Endothelial cell (in vitro differentiated cells): ENCODE measurements at regions not wholly inside any gene's neighbourhood (a gene's known extent, or its start where the extent isn't known, plus 50 kb on each side); places are given as distances from the start of the nearest gene placed in this dataset.

Experiments used
- DNase-seq: peaks from one replicate; pipeline ENCODE4 v3.0.0; 2021; ENCODE audit warnings: low spot score
- H3K27ac Mint-ChIP-seq: one replicate; pipeline ENCODE4 v1.8.0; 2021; ENCODE audit warnings: mixed read lengths, inconsistent platforms; ENCODE audit not compliant: unreplicated experiment
- H3K27me3 Mint-ChIP-seq: one replicate; pipeline ENCODE4 v1.8.0; 2021; ENCODE audit warnings: mild to moderate bottlenecking, moderate library complexity, mixed read lengths, inconsistent platforms; ENCODE audit not compliant: unreplicated experiment
- H3K36me3 Mint-ChIP-seq: one replicate; pipeline ENCODE4 v1.8.0; 2021; ENCODE audit warnings: mild to moderate bottlenecking, low read depth, mixed read lengths, inconsistent platforms; ENCODE audit not compliant: unreplicated experiment
- H3K4me1 Mint-ChIP-seq: one replicate; pipeline ENCODE4 v1.8.0; 2021; ENCODE audit warnings: mild to moderate bottlenecking, mixed read lengths, inconsistent platforms; ENCODE audit not compliant: unreplicated experiment
- H3K4me3 Mint-ChIP-seq: one replicate; pipeline ENCODE4 v1.8.0; 2021; ENCODE audit warnings: mild to moderate bottlenecking, mixed read lengths, inconsistent platforms; ENCODE audit not compliant: unreplicated experiment
- H3K9me3 Mint-ChIP-seq: one replicate; pipeline ENCODE4 v1.8.0; 2021; ENCODE audit warnings: mixed read lengths, inconsistent platforms; ENCODE audit not compliant: unreplicated experiment
- CTCF ChIP-seq: fragments of 200-600 bp; sonication (generic); IDR thresholded peaks from one replicate; pipeline ENCODE4 v1.5.0; 2021; ENCODE audit warnings: antibody characterized with exemption; ENCODE audit not compliant: unreplicated experiment

GRCh38 chr18:43793910-43794309, 516.6 kb upstream of the SYT4 start:
- H3K36me3 Mint-ChIP-seq, result no peaks in the 10 kb centered on the region

DNA sequence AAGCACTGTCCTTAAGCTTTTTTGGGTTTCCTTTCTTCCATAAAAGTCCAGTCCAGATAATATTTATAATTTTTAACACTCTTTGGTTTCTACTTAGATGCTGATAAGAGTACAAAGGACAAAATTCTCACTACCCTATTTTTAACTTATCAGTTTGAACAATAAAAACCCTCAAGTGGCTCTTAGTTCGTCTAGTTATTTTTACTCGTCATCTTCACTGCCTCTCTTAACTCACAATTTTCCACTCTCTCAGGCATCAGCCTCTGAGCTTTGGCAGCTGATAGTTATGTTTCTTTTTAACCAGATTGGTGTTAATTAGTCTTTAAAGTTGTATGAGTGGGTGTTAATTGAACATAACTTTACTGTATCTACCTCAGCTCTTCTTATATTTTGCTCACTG, 517.1 kb upstream of the SYT4 start:
- no peak for TF ChIP-seq CTCF
- H3K4me1 Mint-ChIP-seq, result no peaks in the 10 kb centered on the region
- H3K9me3 Mint-ChIP-seq, result no peaks in the 10 kb centered on the region
- no peaks in the 10 kb centered on the region for H3K27me3 Mint-ChIP-seq
- H3K4me3 Mint-ChIP-seq, result no peak overlapping the region
- H3K27ac Mint-ChIP-seq, result no peak overlapping the region
- DNase-seq, result no peak
- H3K36me3 Mint-ChIP-seq, result no peaks in the 10 kb centered on the region

More at GRCh38 chr18:43793910-43794309, 516.6 kb upstream of the SYT4 start:
- Mint-ChIP-seq H3K4me3 (no peak overlapping the region), H3K27ac (no peak overlapping the region), H3K9me3 (no peaks in the 10 kb centered on the region), H3K4me1 (no peaks in the 10 kb centered on the region), H3K27me3 (no peaks in the 10 kb centered on the region)
- TF ChIP-seq CTCF, result no peak
- DNase-seq, result no peak

DNA sequence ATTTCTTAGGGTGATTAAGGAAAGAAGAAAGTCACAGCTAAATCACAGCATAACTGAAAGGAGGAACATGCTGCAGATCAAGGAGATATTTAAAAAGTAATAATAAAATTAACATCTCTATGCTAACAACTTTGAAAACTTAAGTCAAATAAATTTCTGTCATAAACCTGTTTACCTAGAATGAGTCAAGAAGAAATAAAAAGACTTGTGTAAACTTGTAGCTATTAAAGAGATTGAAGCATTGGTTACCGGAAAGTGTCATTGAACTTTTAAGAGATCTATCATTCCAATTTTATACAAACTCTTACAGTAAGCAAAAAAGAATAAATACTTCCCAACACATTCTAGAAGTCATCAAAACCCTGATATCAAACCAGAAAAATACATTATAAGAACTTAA, 520.1 kb upstream of the SYT4 start:
- Mint-ChIP-seq H3K36me3 (no peaks in the 10 kb centered on the region), H3K9me3 (no peaks in the 10 kb centered on the region), H3K27me3 (no peaks in the 10 kb centered on the region), H3K4me1 (no peaks in the 10 kb centered on the region), H3K4me3 (no peak overlapping the region), H3K27ac (no peak overlapping the region)
- DNase-seq, result no peak
- TF ChIP-seq CTCF, result no peak

DNA sequence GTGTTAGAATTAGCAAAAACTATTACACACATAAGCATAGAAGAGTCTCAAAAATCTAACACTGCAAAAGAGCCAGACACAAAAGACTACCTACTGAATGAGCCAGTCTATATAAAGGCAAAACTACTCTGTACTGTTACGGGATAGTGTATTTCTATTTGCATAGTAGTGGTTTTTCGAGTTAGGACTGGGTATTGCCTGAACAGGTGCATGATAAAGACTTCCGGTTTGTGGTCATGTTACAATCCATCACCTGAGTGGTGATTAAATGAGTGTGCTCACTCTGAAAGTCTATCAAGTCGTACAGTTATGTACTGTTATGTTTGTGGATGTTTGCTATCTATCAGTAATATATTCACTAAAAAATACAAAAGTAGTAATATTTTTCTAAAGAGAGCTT, 523.3 kb upstream of the SYT4 start:
- Mint-ChIP-seq H3K4me3 (no peak overlapping the region), H3K9me3 (no peaks in the 10 kb centered on the region), H3K36me3 (no peaks in the 10 kb centered on the region), H3K4me1 (no peaks in the 10 kb centered on the region), H3K27me3 (no peaks in the 10 kb centered on the region), H3K27ac (no peak overlapping the region)
- TF ChIP-seq CTCF, result no peak
- no peak for DNase-seq

GRCh38 chr18:43805646-43806194, 528.4 kb upstream of the SYT4 start:
- H3K9me3 Mint-ChIP-seq, result no peaks in the 10 kb centered on the region
- TF ChIP-seq CTCF, result no peak
- H3K27me3 Mint-ChIP-seq, result no peaks in the 10 kb centered on the region
- H3K4me3 Mint-ChIP-seq, result no peak overlapping the region
- no peaks in the 10 kb centered on the region for H3K4me1 Mint-ChIP-seq
- no peak overlapping the region for H3K27ac Mint-ChIP-seq
- DNase-seq, result no peak
- H3K36me3 Mint-ChIP-seq, result no peaks in the 10 kb centered on the region
